ENCODE measurements at regions not wholly inside any gene's neighbourhood (a gene's known extent, or its start where the extent isn't known, plus 50 kb on each side); places are given as distances from the start of the nearest gene placed in this dataset.

GRCh38 chr11:134755535-134755934 is 343.5 kb upstream of the B3GAT1 start:
- Mint-ChIP-seq H3K4me1 (peaks cover 9% of the 10 kb centered on the region), H3K27me3 (ENCODE audit: low read depth) (peaks cover 67% of the 10 kb centered on the region)

GRCh38 chr11:134754521-134755198 is 342.6 kb upstream of the B3GAT1 start:
- Mint-ChIP-seq H3K4me3 (no peak overlapping the region), H3K4me1 (peaks cover 9% of the 10 kb centered on the region), H3K36me3 (ENCODE audit: low read depth) (no peaks in the 10 kb centered on the region), H3K27me3 (ENCODE audit: low read depth) (peaks cover 72% of the 10 kb centered on the region), H3K27ac (no peak overlapping the region), H3K9me3 (no peaks in the 10 kb centered on the region)
- no peak for TF ChIP-seq CTCF (IDR thresholded peaks at IDR 0.05; ENCODE audit: unreplicated experiment in 3 of 3)

More at GRCh38 chr11:134755535-134755934, 343.5 kb upstream of the B3GAT1 start:
- Mint-ChIP-seq H3K27ac (no peak overlapping the region), H3K4me3 (no peak overlapping the region), H3K9me3 (no peaks in the 10 kb centered on the region), H3K36me3 (ENCODE audit: low read depth) (no peaks in the 10 kb centered on the region)
- TF ChIP-seq CTCF (IDR thresholded peaks at IDR 0.05; ENCODE audit: unreplicated experiment in 3 of 3), result no peak

- H3K27me3 Mint-ChIP-seq (ENCODE audit: low read depth), result peaks cover 74% of the 10 kb centered on the region
- no peak for TF ChIP-seq CTCF (IDR thresholded peaks at IDR 0.05; ENCODE audit: unreplicated experiment in 3 of 3)
Measured at GRCh38 chr11:134753771-134754520, 341.9 kb upstream of the B3GAT1 start.

GRCh38 chr11:134752964-134753770 is 341.1 kb upstream of the B3GAT1 start:
- peaks cover 16% of the 10 kb centered on the region for H3K4me1 Mint-ChIP-seq
- H3K4me3 Mint-ChIP-seq, result no peak overlapping the region

More at GRCh38 chr11:134753771-134754520, 341.9 kb upstream of the B3GAT1 start:
- Mint-ChIP-seq H3K4me1 (peaks cover 16% of the 10 kb centered on the region), H3K4me3 (no peak overlapping the region), H3K36me3 (ENCODE audit: low read depth) (no peaks in the 10 kb centered on the region), H3K9me3 (peaks cover 3% of the 10 kb centered on the region), H3K27ac (no peak overlapping the region)

GRCh38 chr11:134752526-134752925 is 340.5 kb upstream of the B3GAT1 start:
- no peaks in the 10 kb centered on the region for H3K36me3 Mint-ChIP-seq (ENCODE audit: low read depth)
- TF ChIP-seq CTCF (IDR thresholded peaks at IDR 0.05; ENCODE audit: unreplicated experiment in 3 of 3), result no peak
- no peak overlapping the region for H3K4me3 Mint-ChIP-seq
- H3K27ac Mint-ChIP-seq, result no peak overlapping the region
- peaks cover 75% of the 10 kb centered on the region for H3K27me3 Mint-ChIP-seq (ENCODE audit: low read depth)
- peaks cover 16% of the 10 kb centered on the region for H3K4me1 Mint-ChIP-seq
- peaks cover 7% of the 10 kb centered on the region for H3K9me3 Mint-ChIP-seq

More at GRCh38 chr11:134752964-134753770, 341.1 kb upstream of the B3GAT1 start:
- no peak overlapping the region for H3K27ac Mint-ChIP-seq
- H3K9me3 Mint-ChIP-seq, result peaks cover 7% of the 10 kb centered on the region
- no peaks in the 10 kb centered on the region for H3K36me3 Mint-ChIP-seq (ENCODE audit: low read depth)
- TF ChIP-seq CTCF (IDR thresholded peaks at IDR 0.05; ENCODE audit: unreplicated experiment in 3 of 3), result no peak
- peaks cover 75% of the 10 kb centered on the region for H3K27me3 Mint-ChIP-seq (ENCODE audit: low read depth)

Data from nephron (organoid).